AG04450 (cell line): ENCODE measurements at regions not wholly inside any gene's neighbourhood (a gene's known extent, or its start where the extent isn't known, plus 50 kb on each side); places are given as distances from the start of the nearest gene placed in this dataset.

ENCODE experiments used
- CTCF ChIA-PET: fragments of 300-600, 350-600 bp; formaldehyde crosslinking; extraction: SDS; loops from one replicate; lab custom pipeline; 2022; ENCODE audit warnings: antibody characterized with exemption, inconsistent platforms; lab: Charles Lee
- POLR2A ChIA-PET: fragments of 350-600 bp; formaldehyde crosslinking; extraction: SDS; loops from one replicate; lab custom pipeline; 2021; ENCODE audit warnings: antibody characterized with exemption, inconsistent platforms; lab: Yijun Ruan, JAX
- DNase-seq: peaks from one replicate; pipeline ENCODE4 v3.0.0-alpha.2; 2011; ENCODE audit warnings: low read depth, low spot score
- H3K27ac ChIP-seq: one replicate; pipeline ENCODE4 v1.5.1; 2012; ENCODE audit warnings: low read depth, low read length, control low read depth
- H3K27me3 ChIP-seq: one replicate; pipeline ENCODE4 v1.6.0; 2012; ENCODE audit warnings: low read length; ENCODE audit not compliant: control insufficient read depth, insufficient read depth
- H3K4me3 ChIP-seq: 2 replicates; pipeline ENCODE4 v1.5.1; 2011; ENCODE audit warnings: mild to moderate bottlenecking, low read depth, low read length, control low read depth
- H3K9me3 ChIP-seq: 2 replicates; pipeline ENCODE4 v1.5.1; 2012; ENCODE audit warnings: low read length; ENCODE audit not compliant: control insufficient read depth, insufficient read depth
- CTCF ChIP-seq: IDR thresholded peaks from 2 replicates; pipeline ENCODE4 v1.5.1; 2011; ENCODE audit warnings: low read depth, low read length, control low read depth, inconsistent platforms

- DNase-seq, result no peak
- Histone ChIP-seq H3K27ac (no peak overlapping the region), H3K4me3 (no peak overlapping the region), H3K9me3 (no peaks in the 10 kb centered on the region), H3K27me3 (peaks cover 14% of the 10 kb centered on the region)
- ChIA-PET POLR2A (no interaction called here), CTCF (no interaction called here)
- TF ChIP-seq CTCF, result no peak
These were observed 728.6 kb downstream of the PTPRU start for GRCh38 chr1:29964718-29965533.

- ChIA-PET POLR2A (no interaction called here), CTCF (no interaction called here)
- no peaks in the 10 kb centered on the region for H3K9me3 ChIP-seq
- peaks cover 14% of the 10 kb centered on the region for H3K27me3 ChIP-seq
- no peak for DNase-seq
- no peak overlapping the region for H3K27ac ChIP-seq
- no peak overlapping the region for H3K4me3 ChIP-seq
- no peak for TF ChIP-seq CTCF
These were observed 727.6 kb downstream of the PTPRU start for GRCh38 chr1:29963946-29964345.

GRCh38 chr1:29962831-29963247 lies 726.5 kb downstream of the PTPRU start:
- POLR2A ChIA-PET, result no interaction called here
- Histone ChIP-seq H3K27ac (no peak overlapping the region), H3K27me3 (peaks cover 14% of the 10 kb centered on the region), H3K9me3 (no peaks in the 10 kb centered on the region), H3K4me3 (no peak overlapping the region)
- CTCF ChIA-PET, result no interaction called here
- DNase-seq, result no peak
- no peak for TF ChIP-seq CTCF

GRCh38 chr1:29962336-29962735 lies 726.0 kb downstream of the PTPRU start:
- POLR2A ChIA-PET, result no interaction called here
- TF ChIP-seq CTCF, result no peak
- CTCF ChIA-PET, result no interaction called here
- H3K4me3 ChIP-seq, result no peak overlapping the region
- DNase-seq, result no peak
- H3K9me3 ChIP-seq, result no peaks in the 10 kb centered on the region
- H3K27me3 ChIP-seq, result peaks cover 14% of the 10 kb centered on the region
- no peak overlapping the region for H3K27ac ChIP-seq

GRCh38 chr1:29961293-29962059 lies 725.2 kb downstream of the PTPRU start:
- Histone ChIP-seq H3K27ac (no peak overlapping the region), H3K9me3 (no peaks in the 10 kb centered on the region), H3K4me3 (no peak overlapping the region), H3K27me3 (peaks cover 14% of the 10 kb centered on the region)
- no peak for TF ChIP-seq CTCF
- CTCF ChIA-PET, result no interaction called here
- POLR2A ChIA-PET, result no interaction called here
- DNase-seq, result no peak
